GM19023 (cell line): ENCODE measurements at regions not wholly inside any gene's neighbourhood (a gene's known extent, or its start where the extent isn't known, plus 50 kb on each side); places are given as distances from the start of the nearest gene placed in this dataset.

Source experiments
- ATAC-seq: cut with Tn5 transposase; IDR thresholded peaks from one replicate; pipeline ENCODE4 v1.9.1; 2021; ENCODE audit warnings: mild to moderate bottlenecking, moderate library complexity; ENCODE audit not compliant: unreplicated experiment

DNA sequence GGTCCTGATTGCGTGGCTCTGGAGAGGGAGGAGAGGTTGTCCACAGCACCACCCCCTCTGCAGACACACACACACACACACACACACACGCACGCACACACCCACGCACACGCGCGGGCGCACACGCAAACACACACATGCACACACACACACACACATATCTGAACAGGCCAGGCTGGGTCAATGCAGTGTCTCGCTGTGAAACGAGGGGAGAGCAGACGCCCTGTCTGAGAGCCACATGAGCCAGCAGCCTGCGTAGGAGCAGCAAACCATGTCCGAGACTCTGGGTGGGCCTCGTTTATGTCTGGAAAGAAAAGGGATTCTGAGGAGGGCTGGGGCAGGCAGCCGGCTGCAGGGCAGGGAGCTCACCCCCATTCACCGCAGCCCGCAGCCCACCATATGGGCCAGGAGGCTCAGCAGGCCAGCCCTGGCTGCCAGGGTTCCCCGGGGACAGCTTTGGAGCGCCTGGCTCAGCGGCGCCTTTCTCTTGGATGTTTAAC lies 93.3 kb upstream of the TNRC6C start:
- no peak for ATAC-seq

- ATAC-seq: no peak
Observed at GRCh38 chr17:77865716-77866115, 92.8 kb upstream of the TNRC6C start.

- ATAC-seq: peak; percentile 39
Observed at GRCh38 chr17:77867308-77867781, 91.2 kb upstream of the TNRC6C start.

- no peak for ATAC-seq
Observed at GRCh38 chr17:77867976-77868713, 90.4 kb upstream of the TNRC6C start.

DNA sequence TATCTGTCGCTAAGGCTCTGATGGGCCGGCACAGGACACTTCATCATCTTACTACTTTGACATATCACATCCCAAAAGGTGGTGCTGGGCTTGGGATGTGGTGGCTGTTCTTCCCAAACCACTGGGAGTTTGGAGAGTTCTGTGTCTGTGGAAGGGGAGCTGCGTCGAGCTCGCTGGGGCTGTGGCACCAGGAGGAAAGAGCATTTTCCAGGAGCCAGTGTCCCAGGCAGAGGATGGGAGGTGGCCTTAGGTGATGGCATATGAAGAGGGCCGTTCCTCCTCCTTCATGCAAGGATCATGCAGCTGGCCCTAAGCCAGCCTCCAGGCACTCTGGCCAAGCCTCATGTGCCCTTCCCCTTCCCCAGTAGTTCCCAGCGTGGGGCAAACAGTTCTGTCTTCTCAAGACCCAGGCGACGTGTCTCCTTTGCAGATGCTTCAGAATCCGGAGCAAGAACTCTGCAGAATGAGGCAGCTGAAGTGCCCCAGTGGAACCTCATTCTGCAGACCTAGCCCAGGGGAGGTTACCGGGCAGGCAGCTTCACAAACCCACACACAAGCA lies 89.4 kb upstream of the TNRC6C start:
- ATAC-seq: no peak

- peak; percentile 74 for ATAC-seq
Observed at GRCh38 chr17:77869665-77870132, 88.8 kb upstream of the TNRC6C start.

DNA sequence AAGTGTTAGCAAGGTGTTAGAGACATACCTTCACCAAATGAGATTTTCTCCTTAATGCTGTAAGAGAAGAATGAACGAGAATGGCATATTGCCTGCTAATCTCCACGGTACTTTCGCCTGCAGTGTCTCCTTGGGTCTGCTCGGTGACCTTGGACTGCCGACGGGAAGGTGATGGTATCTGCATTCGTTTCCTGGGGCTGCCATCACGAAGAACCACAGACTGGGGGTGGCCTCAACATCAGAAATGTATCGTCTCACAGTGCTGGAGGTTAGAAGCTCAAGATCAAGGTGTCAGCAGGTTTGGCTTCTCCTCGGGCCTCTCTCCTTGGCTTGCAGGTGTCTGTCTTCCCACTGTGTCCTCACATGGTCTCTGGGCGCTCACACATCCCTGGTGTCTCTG lies 86.3 kb upstream of the TNRC6C start:
- ATAC-seq: no peak

GRCh38 chr17:77872714-77873499 lies 85.6 kb upstream of the TNRC6C start:
- ATAC-seq: no peak

GRCh38 chr17:77873500-77874302 lies 84.8 kb upstream of the TNRC6C start:
- ATAC-seq: no peak

DNA sequence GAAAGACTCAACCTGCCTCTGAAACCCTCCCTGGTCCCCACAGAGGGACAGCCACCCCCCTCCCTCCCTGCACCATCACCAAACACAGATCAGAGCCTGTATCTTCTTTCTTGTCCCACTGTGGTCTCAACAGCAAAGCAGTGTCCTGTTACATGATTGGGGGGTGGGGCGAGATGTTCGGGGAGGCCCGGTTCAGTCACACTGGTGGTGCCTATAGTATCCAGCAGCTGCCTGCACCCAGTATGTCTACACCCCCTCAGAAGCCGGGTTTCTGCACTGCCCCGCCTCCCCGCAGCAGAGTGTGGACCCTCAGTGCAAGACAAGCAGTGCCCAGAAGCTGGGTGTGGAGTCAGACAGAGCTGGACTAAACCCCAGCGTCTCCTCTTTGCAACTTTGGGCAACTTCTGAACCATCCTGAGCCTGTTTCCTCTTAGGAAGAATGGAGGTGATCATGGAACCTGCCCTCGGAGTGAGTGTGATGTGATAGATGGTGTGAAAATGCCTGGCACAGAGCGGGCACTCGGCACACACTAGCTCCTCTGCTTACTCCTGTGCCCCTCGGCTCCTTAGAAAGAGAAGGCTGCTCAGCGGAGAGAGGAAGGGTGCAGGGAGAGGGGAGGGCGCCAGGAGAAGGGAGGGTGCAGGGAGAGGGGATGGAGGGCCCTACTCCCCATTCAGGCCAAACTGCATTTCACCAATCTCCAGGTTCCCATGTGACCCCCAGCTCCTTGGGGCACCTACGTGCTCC lies 84.0 kb upstream of the TNRC6C start:
- no peak for ATAC-seq

GRCh38 chr17:77875051-77875780 lies 83.3 kb upstream of the TNRC6C start:
- ATAC-seq: no peak

GRCh38 chr17:77875881-77876509 lies 82.5 kb upstream of the TNRC6C start:
- ATAC-seq: no peak

DNA sequence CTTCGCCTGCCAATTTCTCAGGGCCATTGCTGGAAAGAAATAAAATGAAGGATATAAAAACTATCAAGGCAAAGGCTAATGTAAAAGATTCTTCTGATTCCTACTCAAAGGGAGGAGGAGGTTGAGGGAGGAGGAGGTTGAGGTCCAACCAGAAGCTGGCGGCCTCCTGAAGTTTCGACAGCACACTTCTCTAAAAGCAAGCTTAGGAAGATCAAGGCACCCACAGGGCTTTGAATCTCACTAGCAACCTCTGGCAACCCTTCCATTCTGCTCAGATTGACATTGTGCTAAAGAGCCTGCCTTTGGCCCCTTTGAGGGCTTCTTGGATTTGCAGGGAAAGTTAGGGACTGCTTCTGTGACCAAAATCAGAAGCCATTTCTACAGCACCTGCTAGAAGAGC lies 81.5 kb upstream of the TNRC6C start:
- ATAC-seq: no peak

DNA sequence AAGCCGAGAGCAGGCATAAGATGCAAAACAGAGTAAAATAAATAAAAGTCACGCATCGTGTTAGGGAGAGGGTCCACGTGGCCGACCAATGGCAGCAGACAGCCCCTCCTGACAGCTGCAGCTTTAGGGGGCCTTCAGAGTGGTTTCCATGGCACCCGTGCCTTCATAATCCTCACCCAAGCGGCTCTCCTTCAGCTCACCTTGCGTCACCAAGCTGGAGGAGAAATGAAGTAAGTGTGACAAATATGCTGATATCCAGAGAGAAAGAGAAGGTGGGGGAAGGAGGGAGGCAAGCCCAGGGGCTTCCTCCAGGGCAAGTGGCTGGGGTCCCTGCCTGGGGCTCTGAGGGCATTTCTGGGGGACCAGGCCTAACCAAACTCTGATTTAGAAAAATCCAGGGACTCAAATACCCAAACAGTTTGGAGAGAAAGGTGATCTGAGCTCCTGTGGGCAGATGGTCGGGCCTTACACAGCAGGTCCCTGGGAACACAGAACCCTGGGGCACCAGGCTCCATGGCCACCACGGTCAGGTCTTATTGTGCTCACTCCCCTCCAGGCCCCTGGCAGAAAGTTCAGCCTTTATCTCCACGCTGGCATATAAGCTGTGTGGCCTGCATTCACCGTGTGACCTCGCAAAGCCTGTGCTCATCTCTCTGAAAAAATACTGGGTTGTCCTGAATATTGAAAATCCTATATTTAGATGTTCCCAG lies 80.7 kb upstream of the TNRC6C start:
- no peak for ATAC-seq

DNA sequence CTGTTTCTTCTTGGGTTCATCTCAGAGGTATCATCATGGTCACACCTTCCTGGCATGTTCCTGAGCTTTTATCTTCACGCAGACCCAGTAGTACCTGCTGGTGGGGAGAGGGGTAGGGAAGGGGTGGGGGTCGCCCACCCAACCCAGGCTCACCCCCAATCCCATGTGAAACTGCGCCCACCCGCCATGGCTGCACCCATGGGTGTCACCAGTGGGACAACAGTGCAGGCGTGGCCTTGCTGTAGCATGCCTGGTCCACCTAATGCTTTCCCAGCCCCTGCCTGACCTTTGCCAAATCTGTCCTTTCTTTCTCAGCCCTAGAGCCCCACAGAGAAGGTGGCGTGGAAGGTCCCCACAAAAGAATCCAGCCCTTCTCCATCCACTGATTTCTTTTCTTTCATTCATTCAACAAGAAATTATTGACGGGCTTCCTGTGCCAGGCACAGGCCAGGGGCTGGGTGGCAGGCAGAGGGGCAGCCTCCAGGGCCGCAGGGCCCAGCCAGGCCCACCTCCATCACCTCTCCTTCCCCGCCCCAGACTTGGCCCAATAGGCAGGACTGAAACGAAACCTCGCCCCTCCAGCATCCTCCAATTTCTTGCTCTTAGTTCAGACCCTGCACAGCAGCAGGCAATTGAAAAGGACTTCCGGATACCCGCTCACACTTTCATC lies 79.1 kb upstream of the TNRC6C start:
- ATAC-seq: no peak

DNA sequence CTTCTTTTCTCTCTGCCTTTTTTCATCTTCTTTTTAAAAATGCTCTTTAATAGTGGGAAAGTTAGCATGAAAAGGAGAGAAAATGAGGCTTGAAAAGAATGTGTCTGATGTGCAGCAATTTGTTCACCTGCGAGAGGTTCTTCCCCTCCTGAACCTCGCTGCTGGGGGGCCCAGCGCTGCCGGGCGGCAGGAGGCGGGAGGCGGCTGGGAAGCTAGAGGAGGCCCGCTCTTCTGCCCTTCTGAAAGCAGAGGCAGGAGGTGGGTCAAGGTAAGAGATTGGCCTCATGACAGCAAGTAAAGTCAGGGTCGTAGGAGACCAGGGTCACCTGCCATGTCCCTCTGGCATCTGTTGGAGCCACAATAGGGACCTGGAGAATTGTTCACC lies 78.6 kb upstream of the TNRC6C start:
- ATAC-seq: no peak

- ATAC-seq: no peak
Observed at GRCh38 chr17:77880711-77881450, 77.6 kb upstream of the TNRC6C start.
